Neural cell (in vitro differentiated cells): ENCODE measurements at regions not wholly inside any gene's neighbourhood (a gene's known extent, or its start where the extent isn't known, plus 50 kb on each side); places are given as distances from the start of the nearest gene placed in this dataset.

Experiments
- CTCF ChIP-seq: fragments of 450-650 bp; IDR thresholded peaks from 2 replicates; pipeline ENCODE4 v1.5.1; 2014; ENCODE audit warnings: antibody characterized with exemption, mild to moderate bottlenecking, moderate library complexity; ENCODE audit not compliant: poor library complexity, severe bottlenecking
- EP300 ChIP-seq: fragments of 450-650 bp; conservative IDR thresholded peaks from 2 replicates; pipeline ENCODE4 v1.6.1; 2014; ENCODE audit warnings: antibody characterized with exemption, mild to moderate bottlenecking, moderate library complexity; ENCODE audit not compliant: poor library complexity, severe bottlenecking
- EZH2 ChIP-seq: fragments of 200-600, 300-800 bp; shearing (Covaris generic), sonication (generic); IDR thresholded peaks from 2 replicates; pipeline ENCODE4 v1.6.1; 2014; ENCODE audit warnings: antibody characterized with exemption, low read length, borderline replicate concordance, mild to moderate bottlenecking; ENCODE audit not compliant: insufficient read depth, poor library complexity, severe bottlenecking
- POLR2AphosphoS5 ChIP-seq: IDR thresholded peaks from 2 replicates; pipeline ENCODE4 v1.6.1; 2012
- REST ChIP-seq: IDR thresholded peaks from 2 replicates; pipeline ENCODE4 v1.6.1; 2012; ENCODE audit warnings: borderline replicate concordance
- SMC3 ChIP-seq: fragments of 450-650 bp; conservative IDR thresholded peaks from 2 replicates; pipeline ENCODE4 v1.6.1; 2014; ENCODE audit warnings: antibody characterized with exemption, mild to moderate bottlenecking, moderate library complexity; ENCODE audit not compliant: poor library complexity

GRCh38 chr11:101727451-101727850 is 143.6 kb upstream of the TRPC6 start:
- TF ChIP-seq CTCF (no peak), POLR2AphosphoS5 (no peak), SMC3 (no peak), EZH2 (no peak), EP300 (no peak), REST (no peak)
